ENCODE measurements at regions not wholly inside any gene's neighbourhood (a gene's known extent, or its start where the extent isn't known, plus 50 kb on each side); places are given as distances from the start of the nearest gene placed in this dataset.

GRCh38 chr2:198774576-198774975 is 683.2 kb downstream of the SATB2 start:
- no peak for TF ChIP-seq YY1 (IDR thresholded peaks at IDR 0.05; ENCODE audit: insufficient read depth, insufficient read length)
- TF ChIP-seq SUZ12 (IDR thresholded peaks at IDR 0.05; ENCODE audit: extremely low read depth, insufficient read depth, insufficient read length), result no peak
